MG63 (cell line): ENCODE measurements at regions not wholly inside any gene's neighbourhood (a gene's known extent, or its start where the extent isn't known, plus 50 kb on each side); places are given as distances from the start of the nearest gene placed in this dataset.
A peak's percentile ranks its signal among the peaks of the same experiment; 100 is the strongest.

ENCODE experiments used
- DNase-seq: peaks from one replicate; pipeline ENCODE4 v3.0.0-alpha.2; 2020
- H3K27me3 ChIP-seq: fragments of 250-450 bp; sonication (Bioruptor Pico); 2 replicates; pipeline ENCODE4 v1.5.1; 2020; ENCODE audit warnings: mild to moderate bottlenecking, moderate library complexity
- H3K36me3 ChIP-seq: fragments of 250-450 bp; sonication (Bioruptor Pico); 2 replicates; pipeline ENCODE4 v1.5.1; 2020; ENCODE audit warnings: mild to moderate bottlenecking, moderate library complexity
- H3K4me3 ChIP-seq: fragments of 250-450 bp; sonication (Bioruptor Pico); 2 replicates; pipeline ENCODE4 v1.5.1; 2020; ENCODE audit warnings: mild to moderate bottlenecking, moderate library complexity
- H3K9me3 ChIP-seq: fragments of 250-450 bp; sonication (Bioruptor Pico); 2 replicates; pipeline ENCODE4 v1.5.1; 2020; ENCODE audit warnings: mild to moderate bottlenecking, moderate library complexity

DNA sequence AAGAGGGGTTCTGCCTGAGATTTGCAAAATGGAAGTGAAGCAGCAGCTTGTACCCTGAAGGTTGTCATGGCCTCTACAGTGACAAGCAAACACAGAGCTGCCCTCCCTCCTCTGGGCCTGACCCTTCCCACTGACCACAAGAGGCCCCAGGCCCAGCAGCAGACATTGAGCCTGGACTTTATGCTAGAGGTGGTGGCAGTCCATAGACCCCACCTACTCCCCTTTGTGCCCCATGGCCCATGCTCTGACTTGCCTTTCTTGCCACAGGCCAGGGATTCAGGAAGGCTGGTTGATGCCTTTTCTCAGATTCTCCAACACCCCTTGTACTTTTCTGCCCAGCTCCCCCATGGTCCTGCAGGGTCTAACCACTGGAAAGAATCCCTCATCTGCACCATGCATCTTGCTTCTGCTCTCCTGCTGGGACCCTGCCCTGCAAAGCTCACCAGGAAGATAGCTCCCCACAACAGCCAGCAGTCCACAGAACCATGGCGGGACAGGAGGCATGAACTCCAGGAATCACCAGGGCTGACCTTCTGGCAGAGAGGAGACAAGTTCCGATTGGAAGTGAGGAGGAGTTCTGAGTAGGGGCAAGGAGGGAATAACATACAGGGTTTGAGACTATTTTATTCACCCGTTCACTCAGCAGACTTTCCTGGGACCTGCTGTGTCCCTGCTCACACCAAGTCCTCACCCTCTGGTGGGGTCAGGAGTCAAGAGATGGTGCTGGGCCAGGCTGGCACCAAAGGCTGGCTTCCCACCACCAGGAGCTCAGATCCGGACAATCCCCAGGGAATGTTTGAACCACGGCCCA, 263.8 kb downstream of the SYK start:
- H3K9me3 ChIP-seq = no peaks in the 10 kb centered on the region
- H3K4me3 ChIP-seq = no peak overlapping the region
- H3K36me3 ChIP-seq = no peaks in the 10 kb centered on the region
- DNase-seq = no peak
- no peaks in the 10 kb centered on the region for H3K27me3 ChIP-seq

DNA sequence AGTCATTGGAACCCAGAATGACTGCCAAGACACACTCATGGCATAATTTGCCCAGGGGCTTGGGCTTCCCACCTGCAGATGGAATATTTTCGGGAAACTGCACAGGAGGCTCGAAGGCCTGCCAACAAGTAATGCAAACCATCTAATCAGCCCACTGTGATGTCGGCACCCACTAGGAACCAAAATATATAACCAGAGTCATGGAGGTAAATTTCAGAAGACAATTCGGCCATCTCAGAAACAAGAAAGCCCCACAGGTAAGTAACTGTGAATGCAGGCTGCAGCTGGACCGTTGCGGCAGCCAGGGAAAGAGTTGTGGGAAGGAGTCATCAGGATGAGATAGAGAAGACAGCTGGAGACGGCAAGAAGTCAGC, 264.4 kb downstream of the SYK start:
- Histone ChIP-seq H3K4me3 (no peak overlapping the region), H3K27me3 (no peaks in the 10 kb centered on the region), H3K36me3 (no peaks in the 10 kb centered on the region), H3K9me3 (no peaks in the 10 kb centered on the region)
- no peak for DNase-seq

DNA sequence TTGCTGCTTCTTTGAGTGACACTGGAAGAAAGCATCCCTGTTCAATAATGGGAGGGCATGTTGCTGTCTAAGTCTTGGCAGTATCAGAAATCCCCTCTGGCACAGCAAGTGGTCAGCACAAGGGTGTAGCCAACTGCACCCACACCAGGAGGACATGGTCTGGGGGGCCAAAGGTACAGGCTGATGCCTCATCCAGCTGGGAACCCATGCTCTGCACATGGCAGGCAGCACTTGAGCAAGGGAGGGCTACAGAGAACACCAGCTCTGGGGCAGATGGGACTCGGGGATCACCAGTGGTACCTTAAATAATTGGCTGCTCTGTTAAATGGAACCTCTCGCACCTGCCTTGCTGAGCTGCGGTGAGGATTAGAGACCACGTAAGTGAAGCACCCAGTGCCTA, 265.2 kb downstream of the SYK start:
- H3K36me3 ChIP-seq = no peaks in the 10 kb centered on the region
- no peak overlapping the region for H3K4me3 ChIP-seq
- no peaks in the 10 kb centered on the region for H3K27me3 ChIP-seq
- no peak for DNase-seq
- no peaks in the 10 kb centered on the region for H3K9me3 ChIP-seq

DNA sequence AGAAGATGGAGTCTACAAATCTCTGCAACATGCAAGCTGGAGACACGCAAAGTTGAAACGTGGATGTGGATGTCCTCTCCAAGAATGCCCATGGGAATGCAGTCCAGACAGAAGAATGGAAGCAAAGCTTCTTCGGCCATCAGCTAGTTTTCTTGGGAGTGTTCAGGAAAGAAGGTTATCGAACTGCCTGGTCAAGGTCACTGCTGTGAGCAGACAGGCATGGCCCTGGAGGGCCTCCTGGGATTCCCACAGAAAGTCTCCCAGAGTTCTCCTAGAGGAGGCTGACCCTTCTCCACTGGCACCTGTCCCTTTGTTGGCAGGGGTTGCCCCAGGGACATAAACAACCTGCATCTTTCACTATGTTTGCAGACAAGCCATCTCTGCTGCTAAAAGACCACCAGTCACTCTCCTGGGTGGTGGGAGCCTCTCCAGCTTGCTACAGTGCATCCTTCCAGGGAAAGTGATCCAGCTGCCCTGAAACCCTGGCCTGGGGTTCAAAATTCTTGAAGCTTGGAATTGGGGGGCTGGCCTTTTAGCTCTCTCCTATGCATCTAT, 265.8 kb downstream of the SYK start:
- DNase-seq = no peak
- no peaks in the 10 kb centered on the region for H3K9me3 ChIP-seq
- no peaks in the 10 kb centered on the region for H3K27me3 ChIP-seq
- H3K4me3 ChIP-seq = no peak overlapping the region
- no peaks in the 10 kb centered on the region for H3K36me3 ChIP-seq

DNA sequence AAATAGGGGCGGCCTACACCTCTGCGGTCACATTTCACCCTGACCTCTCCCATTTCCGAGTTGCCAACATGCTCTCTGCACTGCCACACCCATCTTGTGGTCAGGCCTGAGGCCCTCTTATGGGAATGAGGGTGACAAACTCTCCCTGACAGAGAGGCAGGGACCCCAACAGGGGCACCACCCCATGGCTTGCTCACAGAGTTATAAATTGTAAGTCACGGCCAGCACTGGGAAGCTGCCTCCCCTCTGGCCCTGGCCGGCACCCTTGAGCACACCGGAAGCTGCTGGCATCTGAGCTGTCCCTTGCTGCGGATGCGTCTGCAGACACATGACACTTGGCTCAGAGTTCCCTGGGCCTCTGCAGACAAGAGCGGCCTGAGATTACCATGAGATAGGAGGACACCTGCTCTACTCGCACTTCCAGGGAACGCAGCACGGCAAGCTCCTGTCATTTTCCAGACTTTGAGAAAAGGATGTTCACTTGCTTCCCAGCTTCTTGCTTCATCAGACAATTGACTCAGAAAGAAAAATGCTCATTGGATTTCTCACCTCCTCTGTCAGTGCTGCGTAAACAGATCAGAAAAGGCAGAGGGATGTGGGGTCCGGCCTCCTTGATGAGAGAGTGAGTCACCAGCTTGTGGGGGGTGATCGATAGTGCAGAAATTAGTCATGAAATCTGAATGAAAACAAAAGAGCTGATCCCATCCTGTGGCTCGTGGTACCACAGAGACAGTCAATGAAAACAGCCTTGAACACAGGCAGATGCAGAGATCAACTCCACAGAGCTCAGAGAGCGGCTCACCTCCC, 269.8 kb downstream of the SYK start:
- no peaks in the 10 kb centered on the region for H3K9me3 ChIP-seq
- no peaks in the 10 kb centered on the region for H3K27me3 ChIP-seq
- peak; percentile 28 for DNase-seq
- H3K36me3 ChIP-seq = no peaks in the 10 kb centered on the region
- no peak overlapping the region for H3K4me3 ChIP-seq

DNA sequence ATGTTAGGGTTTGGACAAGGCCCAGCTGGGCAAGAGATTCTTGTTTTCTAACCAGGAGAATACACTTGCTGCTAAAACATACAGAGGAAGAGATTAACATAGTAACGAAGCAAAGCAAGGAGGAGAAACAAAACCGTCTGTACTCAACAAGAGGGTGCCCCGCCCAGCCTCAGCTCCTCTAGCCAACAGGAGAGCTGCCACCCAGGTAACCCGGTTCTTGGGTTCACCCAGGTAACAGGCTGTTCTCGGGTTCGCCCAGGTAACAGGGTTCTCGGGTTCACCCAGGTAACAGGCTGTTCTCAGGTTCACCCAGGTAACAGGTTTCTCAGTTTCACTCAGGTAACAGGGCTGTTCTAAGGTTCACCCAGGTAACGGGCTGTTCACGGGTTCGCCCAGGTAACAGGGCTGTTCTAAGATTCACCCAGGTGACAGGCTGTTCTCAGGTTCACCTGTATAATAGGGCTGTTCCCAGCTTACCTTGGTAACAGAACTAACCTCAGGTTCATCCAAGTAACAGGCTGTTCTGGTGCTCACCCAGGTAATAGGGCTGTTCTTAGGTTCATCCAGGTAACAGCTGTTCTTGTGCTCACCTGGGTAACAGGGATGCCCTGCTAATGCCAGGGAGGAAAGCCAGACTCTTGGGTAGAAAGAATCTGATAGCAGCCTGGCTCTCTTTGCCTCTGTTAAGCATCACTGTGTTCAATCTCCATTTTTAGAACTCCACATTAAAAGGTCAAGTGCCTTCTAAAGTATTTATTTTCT, 271.6 kb downstream of the SYK start:
- Histone ChIP-seq H3K9me3 (no peaks in the 10 kb centered on the region), H3K4me3 (no peak overlapping the region), H3K27me3 (no peaks in the 10 kb centered on the region), H3K36me3 (no peaks in the 10 kb centered on the region)
- no peak for DNase-seq

DNA sequence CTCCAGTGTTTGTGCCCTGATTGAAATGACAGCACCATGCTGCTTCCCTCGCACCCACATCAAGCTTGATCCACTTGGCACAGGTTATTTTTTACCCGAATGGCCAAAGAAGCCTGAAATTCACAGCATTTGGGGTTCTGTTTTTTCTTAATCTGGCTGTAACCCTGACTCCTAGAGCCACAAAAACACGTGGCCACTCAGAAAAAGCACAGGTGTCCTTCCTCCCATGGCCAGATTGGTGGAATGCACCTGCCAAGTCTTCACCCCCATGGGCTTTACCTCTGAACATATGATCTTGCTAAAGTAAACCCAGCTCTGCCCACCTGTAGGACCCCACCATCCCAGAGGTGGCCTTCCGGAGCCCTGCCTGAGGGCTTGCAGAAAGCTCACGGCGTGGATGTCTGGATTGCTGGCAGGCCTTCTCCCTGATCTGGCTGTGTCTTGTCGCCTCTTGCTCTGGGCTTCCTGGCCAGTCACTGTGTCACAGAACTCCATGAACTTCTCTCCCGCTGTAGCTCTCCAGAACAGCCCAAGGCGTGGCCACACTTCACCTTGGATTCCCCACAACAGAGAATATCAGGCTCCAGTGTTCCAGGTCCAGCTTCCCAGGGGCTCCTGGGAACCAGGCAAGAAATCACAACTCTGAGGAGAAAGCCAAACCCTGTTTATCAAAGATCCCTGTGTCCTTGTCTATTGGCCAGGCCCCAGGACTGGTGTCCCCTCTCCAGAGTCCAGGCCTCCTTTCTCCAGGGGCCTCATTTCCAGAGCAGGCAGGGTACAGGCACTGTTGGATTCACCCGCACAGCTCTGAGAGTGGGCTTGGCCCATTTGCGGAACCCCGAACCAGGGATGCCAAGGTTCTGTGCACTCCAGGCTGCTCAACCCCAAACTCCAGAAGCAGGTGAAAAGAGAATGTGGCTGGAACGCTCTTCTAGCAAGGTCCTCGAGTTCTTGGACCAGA, 272.5 kb downstream of the SYK start:
- H3K4me3 ChIP-seq = no peak overlapping the region
- DNase-seq = no peak
- no peaks in the 10 kb centered on the region for H3K27me3 ChIP-seq

DNA sequence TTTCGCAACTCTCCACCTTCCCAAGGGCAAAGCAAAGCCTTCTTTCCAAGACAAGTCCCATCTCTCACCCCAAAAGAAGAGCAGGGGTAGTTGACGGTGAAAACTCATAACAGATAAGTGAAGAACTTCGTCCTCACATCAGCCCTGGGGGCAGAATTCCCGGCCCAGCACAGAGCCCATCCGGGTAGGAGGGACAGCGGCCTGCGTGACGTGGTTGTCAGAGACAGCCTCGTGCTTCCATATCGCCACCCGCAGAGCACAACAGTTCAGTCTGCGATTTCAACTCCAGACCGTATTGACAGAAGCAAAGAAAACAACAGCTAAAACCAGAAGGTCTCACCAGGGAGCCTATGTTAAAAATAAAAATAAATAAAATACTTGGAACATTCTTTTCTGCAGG, 273.2 kb downstream of the SYK start:
- no peak for DNase-seq

More for the DNA sequence above, 272.5 kb downstream of the SYK start:
- no peaks in the 10 kb centered on the region for H3K9me3 ChIP-seq
- no peaks in the 10 kb centered on the region for H3K36me3 ChIP-seq

DNA sequence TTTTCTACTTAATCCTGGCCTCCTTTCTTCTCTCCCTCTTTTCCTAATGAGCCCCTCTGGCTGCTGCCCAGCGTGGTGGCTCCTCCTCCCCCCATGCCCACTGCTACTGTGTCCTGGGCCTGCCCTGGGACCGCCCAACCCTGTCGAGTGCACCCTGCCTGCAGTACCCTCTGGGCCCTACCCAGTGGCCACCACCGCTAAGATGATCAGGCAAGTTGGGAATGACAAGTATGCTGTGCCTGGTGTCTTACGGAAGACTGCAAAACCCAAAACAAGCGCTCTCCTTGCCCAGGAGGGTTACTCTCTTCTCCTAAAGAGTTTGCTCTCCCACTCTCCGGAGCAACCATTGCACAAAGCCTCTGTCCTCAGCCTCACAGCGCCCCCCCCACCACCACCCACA, 273.7 kb downstream of the SYK start:
- no peak for DNase-seq
- no peaks in the 10 kb centered on the region for H3K27me3 ChIP-seq
- H3K9me3 ChIP-seq = no peaks in the 10 kb centered on the region
- H3K36me3 ChIP-seq = no peaks in the 10 kb centered on the region
- H3K4me3 ChIP-seq = no peak overlapping the region

More for the DNA sequence above, 273.2 kb downstream of the SYK start:
- no peak overlapping the region for H3K4me3 ChIP-seq
- no peaks in the 10 kb centered on the region for H3K9me3 ChIP-seq
- H3K27me3 ChIP-seq = no peaks in the 10 kb centered on the region
- H3K36me3 ChIP-seq = no peaks in the 10 kb centered on the region

DNA sequence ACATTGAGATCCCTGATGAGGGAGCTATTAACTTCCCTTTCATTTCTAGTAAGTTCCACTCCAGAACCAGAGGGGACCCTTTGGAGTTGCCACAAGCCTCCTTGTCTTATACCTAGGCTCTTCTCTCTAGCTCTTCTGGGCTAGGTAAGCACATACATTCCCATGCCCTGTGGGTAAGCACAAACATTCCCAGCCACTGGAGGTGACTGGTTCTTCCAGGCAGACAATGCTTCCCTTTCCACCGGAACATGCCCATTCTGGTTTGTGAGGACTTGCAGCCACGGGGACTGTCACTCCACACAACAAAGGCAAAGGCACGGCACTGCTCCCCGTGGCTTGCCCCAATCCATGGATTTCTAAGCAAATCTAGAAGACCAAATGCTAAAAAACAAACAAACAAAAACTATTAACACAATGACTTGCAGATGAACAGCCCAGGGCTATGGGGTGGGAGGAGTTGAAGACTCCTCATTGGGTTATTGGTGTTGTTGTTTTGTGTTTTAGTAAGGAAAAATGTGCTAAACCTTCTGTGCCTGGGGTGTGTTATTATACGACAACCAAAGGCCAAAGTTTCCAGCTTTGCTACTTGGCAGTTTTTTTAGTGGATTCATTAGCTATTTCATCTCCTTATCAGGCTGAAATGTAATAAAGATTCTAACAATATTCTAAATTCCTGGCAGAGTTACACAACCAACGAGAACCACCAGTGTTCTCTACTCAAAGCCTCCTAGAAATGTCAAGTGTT, 276.2 kb downstream of the SYK start:
- H3K27me3 ChIP-seq = no peaks in the 10 kb centered on the region
- H3K4me3 ChIP-seq = no peak overlapping the region
- no peaks in the 10 kb centered on the region for H3K36me3 ChIP-seq
- no peaks in the 10 kb centered on the region for H3K9me3 ChIP-seq
- DNase-seq = no peak

DNA sequence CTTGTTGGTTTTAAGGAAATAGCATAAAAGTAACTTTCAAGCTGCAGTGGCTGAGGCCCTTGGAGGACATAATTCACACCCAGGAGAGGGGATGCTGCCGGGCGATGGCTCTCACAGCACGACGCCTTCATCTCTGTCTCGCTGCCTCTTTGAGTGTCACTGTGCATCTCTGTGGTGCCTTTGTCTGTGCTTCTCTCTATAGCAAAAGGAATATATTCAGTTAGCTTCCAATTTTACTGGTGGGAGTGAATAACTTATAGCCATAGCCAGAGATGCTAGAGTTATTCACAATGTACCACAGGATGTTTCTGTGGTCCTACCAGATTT, 276.7 kb downstream of the SYK start:
- H3K36me3 ChIP-seq = no peaks in the 10 kb centered on the region
- H3K9me3 ChIP-seq = no peaks in the 10 kb centered on the region
- H3K27me3 ChIP-seq = no peaks in the 10 kb centered on the region
- no peak for DNase-seq
- no peak overlapping the region for H3K4me3 ChIP-seq

DNA sequence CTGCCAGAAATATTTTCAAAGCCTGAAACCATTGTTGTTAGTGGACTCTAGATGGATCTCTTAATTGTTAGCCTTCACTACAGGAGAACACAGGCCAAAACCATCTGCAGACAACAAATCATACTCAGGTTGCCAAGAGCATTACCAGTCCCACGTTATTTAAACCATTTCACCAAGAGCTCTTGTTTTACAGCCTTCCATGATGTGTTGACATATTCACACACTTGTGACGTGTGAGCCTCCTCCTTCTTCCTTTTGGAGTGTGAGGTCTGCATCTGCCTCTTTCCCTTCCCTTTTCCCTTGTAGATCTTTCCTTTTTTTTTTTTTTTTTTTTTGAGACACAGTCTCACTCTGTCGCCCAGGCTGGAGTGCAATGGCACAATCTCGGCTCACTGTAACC, 279.0 kb downstream of the AUH start:
- DNase-seq = no peak
- H3K9me3 ChIP-seq = no peaks in the 10 kb centered on the region
- H3K4me3 ChIP-seq = no peak overlapping the region
- no peaks in the 10 kb centered on the region for H3K36me3 ChIP-seq
- H3K27me3 ChIP-seq = no peaks in the 10 kb centered on the region

DNA sequence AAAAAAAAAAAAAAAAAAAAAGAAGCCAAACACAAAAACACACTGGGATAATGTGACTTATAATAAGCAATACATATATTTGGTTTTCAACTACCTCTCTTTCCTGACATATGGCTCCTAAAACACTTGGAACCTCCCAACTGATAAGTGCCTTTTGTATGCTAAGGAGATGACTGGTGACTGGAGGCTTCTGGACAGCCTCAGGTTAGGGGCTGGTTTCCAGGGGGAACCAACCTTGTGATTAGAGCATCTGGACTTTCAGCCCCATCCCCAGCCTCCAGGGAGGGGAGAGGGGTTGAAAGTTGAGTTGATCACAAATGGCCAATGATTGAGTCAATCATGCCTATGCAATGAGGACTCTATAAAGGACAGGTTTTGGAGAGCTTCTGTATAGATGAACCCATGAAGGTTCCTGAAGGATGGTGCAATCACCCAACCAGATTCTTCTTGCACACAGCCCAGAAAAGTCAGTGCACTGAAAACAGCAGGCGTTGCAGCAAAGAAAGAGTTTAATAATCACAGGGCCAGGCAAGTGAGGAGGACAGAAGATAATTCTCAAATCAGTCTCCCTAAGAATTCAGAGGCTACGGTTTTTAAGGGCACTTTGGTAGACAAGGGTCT, 276.7 kb downstream of the AUH start:
- Histone ChIP-seq H3K9me3 (no peaks in the 10 kb centered on the region), H3K4me3 (no peak overlapping the region), H3K36me3 (no peaks in the 10 kb centered on the region), H3K27me3 (no peaks in the 10 kb centered on the region)
- DNase-seq = no peak

DNA sequence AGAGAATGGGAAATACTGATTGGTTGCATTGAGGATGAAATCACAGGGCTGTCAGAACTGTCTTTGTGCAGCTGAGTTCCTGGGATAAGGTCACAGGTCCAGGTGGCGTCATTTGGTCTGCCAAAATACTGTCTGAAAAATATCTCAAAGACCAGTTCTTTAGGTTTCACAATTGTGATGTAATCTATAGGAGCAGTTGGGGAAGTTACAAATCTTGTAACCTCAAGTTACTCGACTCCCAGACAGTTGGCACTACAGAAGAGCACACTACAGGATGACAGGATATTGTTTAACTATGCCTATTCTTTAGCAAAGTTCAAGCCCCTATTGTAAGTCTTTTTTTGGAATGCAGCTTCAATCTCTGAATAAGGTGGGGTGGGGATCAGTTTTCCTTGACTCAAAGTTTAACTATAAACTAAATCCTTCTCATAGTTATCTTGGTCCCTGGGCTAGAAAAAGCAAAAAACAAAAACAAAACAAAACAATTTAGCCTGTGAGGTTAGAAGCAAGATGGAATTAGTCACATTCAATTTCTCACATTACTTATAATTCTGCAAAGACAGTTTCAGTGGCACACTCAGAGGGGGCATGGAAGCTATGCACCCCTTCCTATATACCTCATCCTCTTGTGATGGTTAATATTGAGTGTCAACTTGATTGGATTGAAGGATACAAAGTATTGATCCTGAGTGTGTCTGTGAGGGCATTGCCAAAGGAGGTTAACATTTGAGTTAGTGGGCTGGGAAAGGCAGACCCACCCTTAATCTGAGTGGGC, 276.0 kb downstream of the AUH start:
- no peaks in the 10 kb centered on the region for H3K9me3 ChIP-seq
- no peak for DNase-seq
- H3K4me3 ChIP-seq = no peak overlapping the region
- no peaks in the 10 kb centered on the region for H3K27me3 ChIP-seq
- no peaks in the 10 kb centered on the region for H3K36me3 ChIP-seq
